ENCODE measurements at regions not wholly inside any gene's neighbourhood (a gene's known extent, or its start where the extent isn't known, plus 50 kb on each side); places are given as distances from the start of the nearest gene placed in this dataset.
"Not testable (repeated sequence)": the region's sequence is repeated elsewhere in the genome, so short reads cannot be mapped to it uniquely, and the experiment has no call there.

DNA sequence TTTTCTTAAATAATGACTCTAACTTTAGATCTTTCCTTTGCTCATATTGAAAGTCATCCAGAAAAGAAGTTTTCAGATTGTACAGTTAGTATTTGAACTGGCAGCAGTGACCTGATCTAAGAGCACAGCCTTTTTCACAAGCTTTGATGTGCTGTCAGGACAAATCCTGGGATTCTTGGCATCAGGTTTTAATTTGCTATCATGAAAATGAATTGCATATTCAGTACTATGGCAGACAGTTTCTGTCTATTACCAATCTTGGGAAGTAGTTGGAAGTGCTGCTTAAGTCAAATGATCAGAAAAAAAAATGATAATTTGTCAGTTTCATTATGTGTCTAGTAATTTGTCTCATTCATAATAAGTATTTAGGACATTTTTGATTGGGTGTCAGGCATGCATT lies 925.6 kb upstream of the ARRDC3 start:
- TF ChIP-seq EZH2phosphoT487 (IDR thresholded peaks at IDR 0.05; ENCODE audit: low read depth), result no peak
- TF ChIP-seq, protein P1, sequence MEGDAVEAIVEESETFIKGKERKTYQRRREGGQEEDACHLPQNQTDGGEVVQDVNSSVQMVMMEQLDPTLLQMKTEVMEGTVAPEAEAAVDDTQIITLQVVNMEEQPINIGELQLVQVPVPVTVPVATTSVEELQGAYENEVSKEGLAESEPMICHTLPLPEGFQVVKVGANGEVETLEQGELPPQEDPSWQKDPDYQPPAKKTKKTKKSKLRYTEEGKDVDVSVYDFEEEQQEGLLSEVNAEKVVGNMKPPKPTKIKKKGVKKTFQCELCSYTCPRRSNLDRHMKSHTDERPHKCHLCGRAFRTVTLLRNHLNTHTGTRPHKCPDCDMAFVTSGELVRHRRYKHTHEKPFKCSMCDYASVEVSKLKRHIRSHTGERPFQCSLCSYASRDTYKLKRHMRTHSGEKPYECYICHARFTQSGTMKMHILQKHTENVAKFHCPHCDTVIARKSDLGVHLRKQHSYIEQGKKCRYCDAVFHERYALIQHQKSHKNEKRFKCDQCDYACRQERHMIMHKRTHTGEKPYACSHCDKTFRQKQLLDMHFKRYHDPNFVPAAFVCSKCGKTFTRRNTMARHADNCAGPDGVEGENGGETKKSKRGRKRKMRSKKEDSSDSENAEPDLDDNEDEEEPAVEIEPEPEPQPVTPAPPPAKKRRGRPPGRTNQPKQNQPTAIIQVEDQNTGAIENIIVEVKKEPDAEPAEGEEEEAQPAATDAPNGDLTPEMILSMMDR (IDR thresholded peaks at IDR 0.05; ENCODE audit: low read depth, low read length), result no peak
- H3K36me3 ChIP-seq (replicated peaks; ENCODE audit: low read depth, low read length), result no peaks in the 10 kb centered on the region
- no peak overlapping the region for H3K27ac ChIP-seq (ENCODE audit: low read length)
- no peak overlapping the region for H3K4me3 ChIP-seq (ENCODE audit: low read length)
- no peak overlapping the region for H3K9ac ChIP-seq (ENCODE audit: low read length)
- H3K27me3 ChIP-seq (ENCODE audit: low read depth, low read length), result no peaks in the 10 kb centered on the region
- H3K4me2 ChIP-seq (ENCODE audit: low read length), result no peak overlapping the region
- H3K9me3 ChIP-seq (ENCODE audit: insufficient read depth, low read length), result no peaks in the 10 kb centered on the region
- no peaks in the 10 kb centered on the region for H3K4me1 ChIP-seq (ENCODE audit: low read length)
- no peaks in the 10 kb centered on the region for H4K20me1 ChIP-seq (ENCODE audit: insufficient read depth, low read length)
- H2AFZ ChIP-seq (ENCODE audit: low read depth, low read length), result no peak overlapping the region
- no peaks in the 10 kb centered on the region for H3K79me2 ChIP-seq (ENCODE audit: low read length)

DNA sequence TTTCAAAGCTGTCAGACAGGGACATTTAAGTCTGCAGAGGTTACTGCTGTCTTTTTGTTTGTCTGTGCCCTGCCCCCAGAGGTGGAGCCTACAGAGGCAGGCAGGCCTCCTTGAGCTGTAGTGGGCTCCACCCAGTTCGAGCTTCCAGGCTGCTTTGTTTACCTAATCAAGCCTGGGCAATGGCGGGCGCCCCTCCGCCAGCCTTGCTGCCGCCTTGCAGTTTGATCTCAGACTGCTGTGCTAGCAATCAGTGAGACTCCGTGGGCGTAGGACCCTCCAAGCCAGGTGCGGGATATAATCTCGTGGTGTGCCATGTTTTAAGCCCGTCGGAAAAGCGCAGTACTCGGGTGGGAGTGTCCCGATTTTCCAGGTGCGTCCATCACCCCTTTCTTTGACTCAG lies 919.2 kb upstream of the ARRDC3 start:
- H3K9ac ChIP-seq (ENCODE audit: low read length); H3K4me2 ChIP-seq (ENCODE audit: low read length); H3K9me3 ChIP-seq (ENCODE audit: insufficient read depth, low read length); H3K79me2 ChIP-seq (ENCODE audit: low read length); H3K27me3 ChIP-seq (ENCODE audit: low read depth, low read length); H3K36me3 ChIP-seq (replicated peaks; ENCODE audit: low read depth, low read length); H2AFZ ChIP-seq (ENCODE audit: low read depth, low read length); H3K4me3 ChIP-seq (ENCODE audit: low read length); H3K4me1 ChIP-seq (ENCODE audit: low read length); H4K20me1 ChIP-seq (ENCODE audit: insufficient read depth, low read length); H3K27ac ChIP-seq (ENCODE audit: low read length): not testable (repeated sequence)

DNA sequence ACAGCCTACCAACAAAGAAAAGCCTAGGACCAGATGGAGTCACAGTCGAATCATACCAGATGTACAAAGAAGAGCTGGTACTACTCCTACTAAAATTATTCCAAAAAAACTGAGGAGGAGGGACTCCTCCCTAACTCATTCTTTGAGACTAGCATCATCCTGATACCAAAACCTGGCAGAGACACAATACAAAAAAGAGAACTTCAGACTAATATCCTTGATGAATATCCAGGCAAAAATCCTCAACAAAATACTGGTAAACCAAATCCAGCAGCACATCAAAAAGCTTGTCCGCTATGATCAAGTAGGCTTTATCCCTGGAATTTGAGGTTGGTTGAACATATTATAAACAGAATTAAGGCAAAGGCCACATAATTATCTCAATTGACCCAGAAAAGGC lies 900.4 kb upstream of the ARRDC3 start:
- Histone ChIP-seq H3K79me2 (ENCODE audit: low read length) (no peaks in the 10 kb centered on the region), H3K27me3 (ENCODE audit: low read depth, low read length) (no peaks in the 10 kb centered on the region), H3K4me1 (ENCODE audit: low read length) (no peaks in the 10 kb centered on the region), H3K27ac (ENCODE audit: low read length) (no peak overlapping the region), H3K9ac (ENCODE audit: low read length) (no peak overlapping the region), H2AFZ (ENCODE audit: low read depth, low read length) (no peak overlapping the region), H3K4me3 (ENCODE audit: low read length) (no peak overlapping the region), H4K20me1 (ENCODE audit: insufficient read depth, low read length) (no peaks in the 10 kb centered on the region), H3K9me3 (ENCODE audit: insufficient read depth, low read length) (no peaks in the 10 kb centered on the region), H3K4me2 (ENCODE audit: low read length) (no peak overlapping the region), H3K36me3 (replicated peaks; ENCODE audit: low read depth, low read length) (no peaks in the 10 kb centered on the region)
- TF ChIP-seq EZH2phosphoT487 (IDR thresholded peaks at IDR 0.05; ENCODE audit: low read depth), result no peak
- TF ChIP-seq, protein P1 (IDR thresholded peaks at IDR 0.05; ENCODE audit: low read depth, low read length), result no peak

DNA sequence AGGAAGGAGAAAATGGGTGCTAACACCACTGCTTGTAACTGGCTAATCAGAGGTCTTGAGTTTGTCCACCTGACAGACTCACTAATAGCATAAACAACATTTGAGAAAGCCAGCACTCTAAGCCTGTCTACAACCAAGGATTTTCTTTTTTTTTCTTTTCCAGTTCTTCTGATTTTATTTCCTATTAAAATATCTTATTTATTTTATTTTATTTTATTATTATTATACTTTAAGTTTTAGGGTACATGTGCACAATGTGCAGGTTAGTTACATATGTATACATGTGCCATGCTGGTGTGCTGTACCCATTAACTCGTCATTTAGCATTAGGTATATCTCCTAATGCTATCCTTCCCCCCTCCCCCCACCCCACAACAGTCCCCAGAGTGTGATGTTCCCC lies 888.6 kb upstream of the ARRDC3 start:
- H3K79me2 ChIP-seq (ENCODE audit: low read length), result not testable (repeated sequence)

DNA sequence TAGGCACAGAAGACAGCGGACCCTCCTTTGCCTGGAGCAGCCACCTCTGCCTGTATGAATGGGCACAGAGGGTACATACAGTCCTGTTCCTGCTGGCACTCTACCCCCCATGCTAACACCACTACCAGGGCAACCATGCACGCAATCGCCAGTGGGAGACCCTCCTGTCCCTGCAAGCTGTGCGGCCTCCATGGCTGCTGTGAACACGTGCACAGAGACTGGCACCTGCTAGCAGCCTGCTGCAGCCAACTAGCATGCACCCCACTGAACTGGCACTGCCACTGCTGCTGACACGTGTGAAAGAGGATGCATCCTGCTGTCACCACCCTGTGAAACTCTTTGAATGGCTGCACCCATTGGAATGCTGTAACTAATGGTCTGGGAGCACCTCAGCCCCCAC lies 885.2 kb upstream of the ARRDC3 start:
- H3K27ac ChIP-seq (ENCODE audit: low read length), result no peak overlapping the region
- TF ChIP-seq, protein P1 (IDR thresholded peaks at IDR 0.05; ENCODE audit: low read depth, low read length), result no peak
- no peak for TF ChIP-seq EZH2phosphoT487 (IDR thresholded peaks at IDR 0.05; ENCODE audit: low read depth)
- H3K27me3 ChIP-seq (ENCODE audit: low read depth, low read length), result no peaks in the 10 kb centered on the region
- H3K9me3 ChIP-seq (ENCODE audit: insufficient read depth, low read length), result no peaks in the 10 kb centered on the region
- no peak overlapping the region for H3K9ac ChIP-seq (ENCODE audit: low read length)
- H3K4me1 ChIP-seq (ENCODE audit: low read length), result no peaks in the 10 kb centered on the region
- H3K4me2 ChIP-seq (ENCODE audit: low read length), result no peak overlapping the region
- H3K79me2 ChIP-seq (ENCODE audit: low read length), result no peaks in the 10 kb centered on the region
- no peaks in the 10 kb centered on the region for H3K36me3 ChIP-seq (replicated peaks; ENCODE audit: low read depth, low read length)
- H2AFZ ChIP-seq (ENCODE audit: low read depth, low read length), result no peak overlapping the region
- H3K4me3 ChIP-seq (ENCODE audit: low read length), result no peak overlapping the region
- no peaks in the 10 kb centered on the region for H4K20me1 ChIP-seq (ENCODE audit: insufficient read depth, low read length)

More for the DNA sequence above, 888.6 kb upstream of the ARRDC3 start:
- H3K9me3 ChIP-seq (ENCODE audit: insufficient read depth, low read length); H3K4me1 ChIP-seq (ENCODE audit: low read length); H3K4me2 ChIP-seq (ENCODE audit: low read length); H3K36me3 ChIP-seq (replicated peaks; ENCODE audit: low read depth, low read length); H3K27ac ChIP-seq (ENCODE audit: low read length); H2AFZ ChIP-seq (ENCODE audit: low read depth, low read length); H3K4me3 ChIP-seq (ENCODE audit: low read length); H3K27me3 ChIP-seq (ENCODE audit: low read depth, low read length); H4K20me1 ChIP-seq (ENCODE audit: insufficient read depth, low read length); H3K9ac ChIP-seq (ENCODE audit: low read length): not testable (repeated sequence)

All from OCI-LY3 (cell line).